ENCODE measurements at regions not wholly inside any gene's neighbourhood (a gene's known extent, or its start where the extent isn't known, plus 50 kb on each side); places are given as distances from the start of the nearest gene placed in this dataset.

GRCh38 chr11:127693686-127694085 lies 693.1 kb upstream of the KIRREL3 start:
- TF ChIP-seq CHD2 (IDR thresholded peaks at IDR 0.05; ENCODE audit: low read length, partially characterized antibody) (no peak), CTCF (IDR thresholded peaks at IDR 0.05) (no peak), REST (IDR thresholded peaks at IDR 0.05; ENCODE audit: low read depth, low read length) (no peak), TCF12 (IDR thresholded peaks at IDR 0.05) (no peak), YY1 (IDR thresholded peaks at IDR 0.05; ENCODE audit: low read depth) (no peak), FOXM1 (IDR thresholded peaks at IDR 0.05; ENCODE audit: low read depth) (no peak), RAD21 (IDR thresholded peaks at IDR 0.05; ENCODE audit: low read length) (no peak)

Measured in SK-N-SH (cell line).